Endothelial cell of hepatic sinusoid (primary cell): ENCODE measurements at regions not wholly inside any gene's neighbourhood (a gene's known extent, or its start where the extent isn't known, plus 50 kb on each side); places are given as distances from the start of the nearest gene placed in this dataset.

Experiments
- in situ Hi-C: cut with HindIII; loops from 2 replicates; pipeline ENCODE4 v1.10.0; 2017; ENCODE audit warnings: low sequenced_read_pairs

DNA sequence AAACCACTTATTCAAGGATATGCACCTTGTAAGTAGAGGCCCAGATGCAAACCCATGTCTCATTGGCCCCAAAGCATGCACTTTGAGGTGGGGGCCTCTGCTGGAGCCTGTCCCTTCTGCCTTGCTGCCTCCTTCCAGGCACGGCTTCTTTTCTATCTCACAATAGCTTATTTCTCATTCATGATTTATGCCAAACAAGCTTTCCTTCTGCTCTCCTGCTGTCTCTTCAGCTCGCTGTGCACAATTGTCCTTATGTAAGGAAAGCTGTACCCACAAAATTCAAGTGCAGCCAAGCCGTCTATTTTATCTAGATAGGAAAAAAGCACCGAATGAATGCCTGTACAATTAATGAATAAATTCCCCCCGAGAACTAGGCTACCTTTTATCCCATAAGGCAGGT lies 124.8 kb upstream of the PACRGL start:
- in situ Hi-C loops, result no loop called here

DNA sequence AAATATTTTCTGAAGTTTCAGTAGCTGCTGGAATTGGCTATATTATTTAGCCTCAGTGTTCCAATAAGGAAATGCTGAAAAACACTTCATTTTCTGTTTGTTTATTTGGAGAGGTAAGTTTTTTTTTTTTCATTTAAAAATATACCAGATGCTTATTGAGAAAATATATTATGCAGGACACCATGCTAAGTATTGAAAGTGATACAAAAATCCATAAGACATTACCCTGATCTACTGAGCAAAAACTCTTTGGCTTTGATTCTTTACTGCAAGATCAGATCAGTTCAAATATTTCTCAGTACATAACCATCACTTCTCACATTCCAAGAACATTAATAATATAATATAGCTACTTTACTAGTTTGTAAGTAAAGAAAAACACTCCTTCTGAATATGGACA lies 123.4 kb upstream of the PACRGL start:
- in situ Hi-C loops, result no loop called here

DNA sequence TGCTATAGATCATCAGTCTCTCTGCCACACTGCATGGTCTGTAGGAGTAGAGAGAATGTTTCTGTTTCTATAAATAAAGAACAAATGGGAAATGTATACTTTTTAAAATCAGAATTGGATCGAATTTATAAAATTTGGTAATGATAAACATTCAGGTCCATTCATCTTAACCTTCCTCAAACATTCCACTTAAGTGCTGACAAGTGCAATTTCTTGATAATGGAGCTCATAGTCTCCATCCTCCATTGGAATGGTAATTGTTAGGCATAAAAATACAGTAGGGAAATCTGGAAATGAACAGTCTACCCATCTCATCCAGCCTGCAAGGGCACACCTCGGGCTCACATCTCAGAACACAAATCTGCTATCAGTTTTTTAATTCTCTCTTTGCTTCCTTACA lies 122.6 kb upstream of the PACRGL start:
- in situ Hi-C loops, result no loop called here

DNA sequence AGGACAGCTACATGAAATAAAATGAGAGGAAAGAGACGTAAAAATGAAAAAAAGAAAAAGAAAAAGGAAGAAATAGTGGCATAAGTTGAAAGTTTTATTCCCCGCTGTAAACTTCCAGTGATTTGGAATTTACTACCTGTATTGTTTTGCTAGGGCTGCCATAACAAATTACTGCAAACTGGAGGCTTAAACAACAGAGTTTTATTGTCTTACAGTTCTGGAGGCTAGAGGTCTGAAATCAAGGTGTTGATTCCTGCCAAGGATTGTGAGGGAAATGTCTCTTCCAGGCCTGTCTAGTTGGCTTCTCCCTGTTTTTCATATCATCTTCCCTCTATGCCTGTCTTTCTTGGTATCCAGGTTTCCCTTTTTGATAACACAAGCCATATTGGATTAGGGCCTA lies 119.4 kb upstream of the PACRGL start:
- in situ Hi-C loops, result no loop called here

DNA sequence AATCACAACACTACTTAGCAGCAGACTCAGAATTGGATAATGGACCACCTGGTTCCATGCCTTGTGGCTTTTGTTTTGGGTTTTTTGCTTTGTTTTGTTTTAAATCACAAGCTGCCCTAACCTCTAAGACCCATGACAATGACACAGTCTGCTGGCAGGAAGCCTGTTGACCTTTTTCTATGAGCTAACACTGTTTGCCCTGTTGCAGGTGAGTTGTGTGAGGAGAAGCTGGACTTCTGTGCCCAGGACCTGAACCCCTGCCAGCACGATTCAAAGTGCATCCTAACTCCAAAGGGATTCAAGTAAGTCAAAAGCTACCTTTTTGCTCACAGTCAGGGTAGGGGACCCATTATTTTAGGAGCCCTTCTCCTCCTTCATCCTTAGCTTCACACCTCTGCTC lies 110.8 kb upstream of the PACRGL start:
- in situ Hi-C loops, result no loop called here

DNA sequence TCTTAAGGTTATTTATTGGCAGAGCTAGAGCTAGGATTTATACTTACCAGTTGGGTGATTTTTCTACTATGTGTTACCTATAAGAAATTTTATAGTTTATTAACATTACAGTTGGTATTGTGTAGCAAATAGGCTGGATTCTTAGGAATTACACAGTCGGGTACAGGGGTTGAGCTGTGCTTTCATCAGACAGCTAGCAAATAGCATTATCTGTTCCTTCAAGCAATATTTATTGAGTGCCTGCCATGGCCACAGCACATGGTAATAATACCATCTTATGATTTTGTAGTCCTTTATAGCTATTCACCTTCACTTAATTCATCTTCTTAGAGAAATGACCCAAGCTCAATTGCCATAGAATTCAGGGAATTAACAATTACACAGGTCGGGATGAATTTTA lies 109.4 kb upstream of the PACRGL start:
- in situ Hi-C loops, result no loop called here

DNA sequence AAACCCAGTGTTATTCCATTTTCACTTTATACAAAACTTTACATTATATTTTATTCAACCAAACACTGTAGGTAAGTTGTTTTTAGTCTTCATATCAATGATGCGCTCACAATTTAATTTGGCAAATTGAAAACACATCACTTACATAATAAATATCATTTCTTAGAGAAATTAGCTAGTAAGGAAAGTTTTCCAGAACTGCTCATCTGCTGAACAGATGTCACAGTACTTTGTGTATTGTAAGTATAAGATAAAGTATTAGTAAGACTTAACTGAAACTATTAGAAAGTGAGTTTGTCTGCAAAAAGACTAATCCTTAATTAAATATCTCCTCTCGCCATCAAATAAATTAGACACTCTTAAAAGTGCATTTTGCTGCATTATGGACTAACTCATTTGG lies 108.7 kb upstream of the PACRGL start:
- in situ Hi-C loops, result no loop called here

DNA sequence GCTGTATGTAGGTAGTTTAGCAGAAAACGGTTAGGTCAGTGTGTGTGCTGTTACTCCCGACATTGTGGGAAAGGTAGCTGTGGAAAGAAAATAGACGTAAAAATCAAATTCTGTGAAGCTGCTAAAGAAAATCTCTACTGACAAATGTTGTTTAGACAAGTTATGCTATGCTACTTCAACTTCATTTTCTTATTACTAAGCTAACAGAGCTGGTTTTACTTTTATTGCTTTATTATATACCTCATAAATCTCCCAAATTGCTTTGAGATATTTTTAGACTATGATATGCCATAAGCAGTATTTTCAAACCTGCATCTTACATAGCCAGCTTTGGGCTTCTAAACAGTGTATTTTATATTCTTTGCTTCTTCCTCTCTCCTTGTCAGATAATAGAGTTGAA lies 108.2 kb upstream of the PACRGL start:
- in situ Hi-C loops, result no loop called here

DNA sequence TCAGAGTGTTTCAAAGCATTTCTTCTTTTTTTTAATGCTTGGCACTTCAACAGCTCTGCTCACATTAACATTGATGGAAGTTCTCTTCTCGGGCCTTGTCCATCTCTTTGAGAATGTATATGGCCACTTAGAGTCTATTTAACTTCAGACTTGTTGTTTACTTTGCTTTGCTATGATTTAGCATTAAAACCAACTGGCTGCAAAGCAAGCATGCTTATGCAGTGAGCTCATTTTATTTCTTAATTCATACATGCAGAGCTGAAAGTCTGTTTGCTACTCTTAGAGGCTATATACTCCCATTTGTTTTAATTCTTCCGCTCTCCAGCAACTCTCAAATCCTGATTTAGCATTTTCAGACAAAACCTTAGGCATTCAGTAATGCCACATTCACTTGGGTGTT lies 107.6 kb upstream of the PACRGL start:
- in situ Hi-C loops, result no loop called here

DNA sequence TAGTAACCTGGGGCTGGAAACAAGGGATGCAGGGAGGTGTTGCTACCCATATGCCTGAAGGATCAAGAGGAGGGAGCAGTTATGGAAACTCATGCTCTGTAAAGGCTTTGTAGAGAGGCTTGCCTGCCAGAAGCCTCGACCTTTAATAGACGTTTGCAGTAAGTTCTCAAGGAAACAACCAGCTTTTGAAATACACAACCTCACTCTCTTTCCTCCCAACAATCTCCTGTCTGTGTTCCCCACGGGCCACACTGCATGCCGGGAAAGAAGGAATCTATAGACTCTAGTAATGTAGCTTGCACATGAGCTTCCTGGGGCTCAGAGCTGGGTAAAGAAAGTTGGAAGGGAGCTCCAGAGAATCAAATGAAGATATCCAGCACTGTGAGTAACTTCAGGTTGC lies 101.6 kb upstream of the PACRGL start:
- in situ Hi-C loops, result no loop called here

DNA sequence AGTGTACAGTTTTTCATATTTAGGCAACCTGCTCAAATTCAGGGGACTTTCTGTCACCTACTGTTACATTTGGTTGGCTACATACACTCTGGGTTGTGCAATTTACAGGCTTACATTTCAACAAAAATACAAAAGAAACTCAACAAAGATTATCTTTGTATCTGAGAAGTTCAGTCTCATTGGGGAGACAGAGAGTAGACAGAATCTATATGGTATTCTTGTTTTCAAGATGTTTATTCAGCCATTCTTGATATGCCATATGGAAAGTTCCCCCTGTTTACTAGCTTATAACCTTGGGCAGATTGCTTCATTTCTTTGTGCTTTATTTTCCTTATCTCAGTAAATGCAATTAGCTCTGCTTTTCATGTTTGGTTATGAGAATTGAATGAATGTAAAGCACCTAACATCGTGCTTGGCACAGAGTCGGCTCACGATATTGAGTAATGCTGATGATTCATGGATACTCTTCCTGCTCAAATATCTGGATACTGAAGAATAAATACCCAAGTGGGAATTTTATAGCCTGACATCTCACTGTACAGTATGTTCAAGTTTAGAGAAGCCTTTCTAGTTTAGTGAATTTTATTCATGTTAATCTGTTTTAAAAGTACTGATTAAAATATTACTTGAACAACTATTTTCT lies 96.5 kb upstream of the PACRGL start:
- in situ Hi-C loops, result no loop called here

DNA sequence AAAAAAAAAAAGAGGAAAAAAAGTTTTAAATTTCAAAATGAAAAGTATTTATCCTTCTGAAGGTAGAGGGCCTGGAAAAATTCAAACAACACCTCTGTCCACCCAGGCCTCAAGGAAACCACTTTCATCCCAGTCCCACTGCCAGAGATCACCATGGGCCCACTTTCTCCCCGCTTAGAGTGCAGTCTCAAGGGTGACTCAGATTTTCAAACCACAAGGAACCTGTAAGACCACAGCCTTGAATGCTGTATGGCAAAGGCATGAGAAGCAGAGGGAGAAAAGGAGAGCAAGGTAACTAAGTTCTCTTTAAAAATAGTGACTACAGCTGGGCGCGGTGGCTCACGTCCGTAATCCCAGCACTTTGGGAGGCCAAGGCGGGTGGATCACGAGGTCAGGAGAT lies 87.9 kb upstream of the PACRGL start:
- in situ Hi-C loops, result no loop called here

DNA sequence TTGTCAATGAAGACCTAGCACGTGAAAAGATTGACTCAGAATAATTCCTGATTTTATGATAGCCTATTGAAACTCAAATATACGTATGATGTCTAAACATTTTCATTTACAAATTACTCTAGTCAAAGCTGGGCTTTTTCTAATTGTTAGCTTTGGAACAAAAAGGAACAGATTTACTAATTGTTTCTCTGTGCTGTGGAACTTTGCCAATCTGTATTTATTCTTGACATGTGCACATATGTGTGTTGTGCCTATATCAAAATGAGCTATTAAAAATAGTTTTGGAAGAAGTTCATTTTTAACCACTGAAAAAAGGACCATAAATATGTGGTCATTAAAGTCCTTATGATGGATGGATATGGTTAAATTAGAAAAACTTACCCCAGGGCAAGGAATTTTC lies 85.4 kb upstream of the PACRGL start:
- in situ Hi-C loops, result no loop called here

DNA sequence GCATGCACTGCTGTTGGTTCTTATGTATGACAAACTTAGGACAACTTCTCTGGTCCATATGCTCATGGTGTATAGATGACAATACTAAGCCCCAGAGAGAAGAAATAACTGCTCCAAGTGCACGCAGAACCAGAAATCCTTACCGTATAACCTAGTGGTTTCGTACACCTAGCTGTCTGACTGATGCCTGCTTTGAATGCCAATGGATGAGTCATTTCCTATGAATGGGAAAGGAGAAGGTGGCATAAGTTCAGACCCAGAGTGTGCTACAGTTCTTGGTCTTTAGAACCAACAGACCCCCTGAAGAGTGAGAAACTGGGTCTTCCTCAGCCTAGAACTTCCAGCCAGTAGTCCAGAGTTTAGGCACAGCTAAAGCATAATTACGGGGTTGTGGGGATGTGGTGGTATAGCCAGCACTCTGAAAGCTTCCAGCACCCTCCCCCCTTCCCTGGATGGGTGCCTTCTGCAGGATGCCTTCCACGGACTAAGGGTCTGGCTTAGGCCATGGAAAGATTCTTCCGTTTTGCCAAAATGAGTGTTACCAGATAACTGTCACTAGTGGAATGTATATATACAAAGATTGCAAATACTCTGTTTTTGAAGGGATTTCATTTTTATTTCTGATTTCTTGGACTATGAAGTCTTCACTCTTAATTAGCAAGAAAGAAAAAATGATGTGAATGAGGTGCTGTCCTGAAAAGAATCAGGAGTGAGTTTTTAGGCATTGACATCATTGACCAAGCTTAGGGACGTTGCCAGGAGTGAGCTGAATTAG lies 84.6 kb upstream of the PACRGL start:
- in situ Hi-C loops, result no loop called here

DNA sequence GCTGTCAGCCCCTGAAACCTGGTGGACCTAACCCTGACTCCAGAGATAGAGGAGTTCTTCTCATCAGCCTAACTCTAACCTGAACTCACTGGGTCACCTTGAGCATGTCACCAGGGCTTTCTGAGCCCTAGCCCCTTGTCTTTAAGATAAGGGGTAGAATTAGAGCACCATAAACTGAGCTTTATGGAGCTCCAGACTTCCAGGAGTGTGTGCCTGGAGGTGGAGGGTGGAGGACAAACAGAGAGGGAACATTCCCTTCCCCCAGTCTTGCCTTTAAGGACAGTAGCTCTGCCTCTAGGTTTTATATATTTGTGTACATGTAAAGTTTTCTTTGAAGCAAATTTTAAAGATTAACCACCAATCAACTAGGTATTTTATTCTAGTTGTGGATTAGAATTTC lies 83.9 kb upstream of the PACRGL start:
- in situ Hi-C loops, result no loop called here

DNA sequence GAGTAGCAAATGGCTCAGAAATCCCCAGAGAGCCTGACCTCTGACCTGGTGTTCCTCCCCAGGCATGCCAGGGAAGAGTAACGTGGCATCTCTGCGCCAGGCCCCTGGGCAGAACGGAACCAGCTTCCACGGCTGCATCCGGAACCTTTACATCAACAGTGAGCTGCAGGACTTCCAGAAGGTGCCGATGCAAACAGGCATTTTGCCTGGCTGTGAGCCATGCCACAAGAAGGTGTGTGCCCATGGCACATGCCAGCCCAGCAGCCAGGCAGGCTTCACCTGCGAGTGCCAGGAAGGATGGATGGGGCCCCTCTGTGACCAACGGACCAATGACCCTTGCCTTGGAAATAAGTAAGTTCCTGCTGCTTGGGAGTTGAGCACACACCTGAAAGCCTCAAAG lies 83.4 kb upstream of the PACRGL start:
- in situ Hi-C loops, result no loop called here

DNA sequence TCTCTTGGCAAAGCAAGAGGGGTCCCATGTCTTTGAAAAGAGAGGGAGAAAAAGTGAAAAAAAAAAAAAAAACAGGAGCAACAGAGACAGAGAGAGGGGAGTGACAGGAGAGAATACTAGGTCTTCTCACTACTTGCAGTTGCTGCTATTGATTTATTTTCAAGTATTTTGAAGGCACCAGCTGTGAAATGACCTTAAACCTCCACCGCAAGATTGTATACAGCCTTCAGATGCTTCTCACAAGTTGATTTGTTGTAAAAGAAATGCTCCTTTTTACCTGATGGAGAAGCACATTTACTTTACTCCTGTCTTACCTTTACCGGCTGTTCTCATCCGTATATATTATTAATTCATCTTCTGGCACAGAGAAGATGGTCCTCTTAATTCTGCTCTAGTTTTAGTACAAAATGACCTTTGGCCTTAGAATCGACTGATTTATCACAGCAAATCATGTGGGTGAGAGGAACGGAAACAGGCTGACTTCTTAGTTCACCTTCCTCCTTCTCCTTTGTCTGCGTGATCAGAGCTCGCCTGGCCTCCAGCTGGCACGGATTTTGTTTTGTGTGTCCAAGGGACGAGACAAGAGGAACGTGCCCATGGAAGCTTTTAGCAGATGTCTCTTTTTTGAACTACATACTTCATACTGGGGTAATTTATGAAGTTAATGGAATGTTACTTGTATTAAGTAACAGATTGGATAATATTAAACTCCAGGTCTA lies 82.4 kb upstream of the PACRGL start:
- in situ Hi-C loops, result no loop called here

DNA sequence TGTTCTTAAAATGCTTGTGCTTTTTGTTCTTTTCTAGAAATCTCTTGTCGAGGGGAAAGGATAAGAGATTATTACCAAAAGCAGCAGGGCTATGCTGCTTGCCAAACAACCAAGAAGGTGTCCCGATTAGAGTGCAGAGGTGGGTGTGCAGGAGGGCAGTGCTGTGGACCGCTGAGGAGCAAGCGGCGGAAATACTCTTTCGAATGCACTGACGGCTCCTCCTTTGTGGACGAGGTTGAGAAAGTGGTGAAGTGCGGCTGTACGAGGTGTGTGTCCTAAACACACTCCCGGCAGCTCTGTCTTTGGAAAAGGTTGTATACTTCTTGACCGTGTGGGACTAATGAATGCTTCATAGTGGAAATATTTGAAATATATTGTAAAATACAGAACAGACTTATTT lies 81.5 kb upstream of the PACRGL start:
- in situ Hi-C loops, result no loop called here

DNA sequence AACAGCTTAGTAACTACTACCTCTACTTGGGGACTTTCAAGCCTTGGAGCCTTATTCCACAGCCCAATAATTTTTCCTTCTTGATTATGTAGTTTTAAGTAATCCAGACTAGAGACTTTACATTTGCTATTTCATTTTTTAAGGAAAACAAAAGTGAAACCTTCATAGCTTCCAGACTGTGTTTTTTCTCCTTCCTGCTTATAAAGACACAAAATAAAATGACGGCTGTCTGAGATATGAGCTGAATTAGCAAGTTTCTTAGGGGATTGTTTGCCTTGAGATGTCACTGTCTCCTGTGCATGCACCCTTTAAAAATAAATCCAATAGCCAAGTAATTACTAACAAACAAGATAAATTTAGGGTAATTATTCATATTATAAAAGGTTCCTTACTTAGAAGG lies 78.8 kb upstream of the PACRGL start:
- in situ Hi-C loops, result no loop called here

DNA sequence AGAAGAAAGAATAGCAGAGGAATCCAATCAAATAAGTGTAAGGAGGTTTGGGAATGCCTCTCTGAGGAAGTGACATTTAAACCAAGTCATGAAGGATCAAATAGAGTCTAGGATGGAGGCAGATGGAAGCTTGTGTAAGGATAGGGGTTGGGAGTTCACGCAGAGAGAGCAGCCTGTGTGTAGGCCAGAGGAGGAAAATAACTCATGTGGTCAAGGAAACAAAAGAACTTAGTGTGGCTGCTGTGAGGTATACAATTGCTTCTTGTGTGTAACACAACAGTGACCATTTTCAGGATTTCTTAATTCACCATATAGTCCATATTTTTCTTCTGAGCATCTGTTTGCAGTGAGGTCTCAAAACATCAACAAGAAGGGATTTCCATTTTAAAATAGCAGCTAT lies 77.6 kb upstream of the PACRGL start:
- in situ Hi-C loops, result no loop called here

DNA sequence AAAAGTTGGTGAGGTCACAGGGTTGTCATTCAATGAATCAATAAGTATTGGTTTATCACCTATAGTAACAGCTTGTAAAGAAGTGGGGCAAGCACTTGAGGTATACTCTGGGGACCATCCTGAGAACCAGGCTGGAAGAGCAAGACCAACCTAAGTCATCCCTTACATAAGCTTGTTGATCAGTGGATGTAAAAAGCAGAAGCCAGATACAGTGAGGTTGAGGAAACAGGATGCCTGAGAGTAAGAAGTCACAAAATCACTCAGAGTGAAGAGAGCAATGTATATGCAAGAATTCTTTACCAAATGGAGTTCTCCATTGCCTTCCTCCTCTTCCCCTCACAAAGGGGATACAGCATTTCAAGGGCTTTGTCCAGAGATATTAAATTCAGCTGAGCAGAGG lies 76.3 kb upstream of the PACRGL start:
- in situ Hi-C loops, result no loop called here

DNA sequence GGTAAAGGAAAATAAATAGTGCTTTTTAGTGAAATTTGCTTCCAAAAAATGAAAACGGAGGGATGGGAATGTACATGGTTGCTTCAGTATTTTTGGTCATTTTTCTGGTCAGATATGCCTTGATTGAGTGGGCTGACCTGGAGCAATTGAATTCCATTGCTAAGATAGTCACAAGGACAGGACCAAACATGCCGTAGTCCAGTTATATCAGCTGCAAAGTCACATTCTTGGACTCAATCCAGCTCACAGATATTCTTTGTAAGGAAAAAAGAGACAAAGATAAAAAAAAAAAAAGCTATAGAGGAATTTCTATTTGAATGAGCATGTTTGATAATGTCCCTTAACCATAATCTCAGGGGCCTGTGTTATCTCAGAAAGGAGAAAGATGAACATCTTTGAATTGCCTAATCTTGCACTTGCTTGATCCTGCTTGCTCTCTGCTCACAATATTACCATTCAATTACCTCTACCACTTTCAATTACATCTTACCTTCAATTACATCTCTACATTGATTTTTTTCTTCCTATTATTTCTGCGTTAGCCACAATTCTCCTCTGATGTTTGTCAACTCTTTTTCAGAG lies 75.4 kb upstream of the PACRGL start:
- in situ Hi-C loops, result no loop called here
